ENCODE measurements at regions not wholly inside any gene's neighbourhood (a gene's known extent, or its start where the extent isn't known, plus 50 kb on each side); places are given as distances from the start of the nearest gene placed in this dataset.

- DNase-seq (ENCODE audit: low read depth) = no peak
- H3K4me3 ChIP-seq (ENCODE audit: low read depth, low read length) = no peak overlapping the region
- TF ChIP-seq, protein P1, sequence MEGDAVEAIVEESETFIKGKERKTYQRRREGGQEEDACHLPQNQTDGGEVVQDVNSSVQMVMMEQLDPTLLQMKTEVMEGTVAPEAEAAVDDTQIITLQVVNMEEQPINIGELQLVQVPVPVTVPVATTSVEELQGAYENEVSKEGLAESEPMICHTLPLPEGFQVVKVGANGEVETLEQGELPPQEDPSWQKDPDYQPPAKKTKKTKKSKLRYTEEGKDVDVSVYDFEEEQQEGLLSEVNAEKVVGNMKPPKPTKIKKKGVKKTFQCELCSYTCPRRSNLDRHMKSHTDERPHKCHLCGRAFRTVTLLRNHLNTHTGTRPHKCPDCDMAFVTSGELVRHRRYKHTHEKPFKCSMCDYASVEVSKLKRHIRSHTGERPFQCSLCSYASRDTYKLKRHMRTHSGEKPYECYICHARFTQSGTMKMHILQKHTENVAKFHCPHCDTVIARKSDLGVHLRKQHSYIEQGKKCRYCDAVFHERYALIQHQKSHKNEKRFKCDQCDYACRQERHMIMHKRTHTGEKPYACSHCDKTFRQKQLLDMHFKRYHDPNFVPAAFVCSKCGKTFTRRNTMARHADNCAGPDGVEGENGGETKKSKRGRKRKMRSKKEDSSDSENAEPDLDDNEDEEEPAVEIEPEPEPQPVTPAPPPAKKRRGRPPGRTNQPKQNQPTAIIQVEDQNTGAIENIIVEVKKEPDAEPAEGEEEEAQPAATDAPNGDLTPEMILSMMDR (IDR thresholded peaks at IDR 0.05; ENCODE audit: insufficient read depth, low read depth, low read length) = no peak
Measured at GRCh38 chr12:13503094-13503835, 306.7 kb downstream of the EMP1 start.

DNA sequence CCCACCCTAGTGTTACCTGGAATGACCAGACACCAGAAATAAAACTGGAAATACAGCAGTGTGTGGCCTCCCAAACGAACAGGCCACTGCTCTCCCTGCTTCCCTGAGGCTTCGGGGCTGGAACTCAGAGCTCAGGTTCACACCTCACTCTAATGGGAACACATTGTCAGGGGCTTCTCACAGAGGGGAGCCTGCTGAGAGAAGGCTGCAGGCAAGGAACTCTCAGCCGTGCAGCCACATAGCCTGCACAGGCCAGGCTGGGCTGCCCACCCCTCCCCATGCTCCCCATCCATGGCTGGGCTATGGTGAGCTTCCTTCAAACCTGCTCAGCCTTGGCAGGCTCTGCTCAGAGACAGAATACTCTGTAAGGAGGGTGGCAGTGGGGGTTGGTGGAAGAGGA, 302.5 kb downstream of the EMP1 start:
- TF ChIP-seq, protein P1 (IDR thresholded peaks at IDR 0.05; ENCODE audit: insufficient read depth, low read depth, low read length) = no peak
- no peak overlapping the region for H3K4me3 ChIP-seq (ENCODE audit: low read depth, low read length)
- no peak for DNase-seq (ENCODE audit: low read depth)

DNA sequence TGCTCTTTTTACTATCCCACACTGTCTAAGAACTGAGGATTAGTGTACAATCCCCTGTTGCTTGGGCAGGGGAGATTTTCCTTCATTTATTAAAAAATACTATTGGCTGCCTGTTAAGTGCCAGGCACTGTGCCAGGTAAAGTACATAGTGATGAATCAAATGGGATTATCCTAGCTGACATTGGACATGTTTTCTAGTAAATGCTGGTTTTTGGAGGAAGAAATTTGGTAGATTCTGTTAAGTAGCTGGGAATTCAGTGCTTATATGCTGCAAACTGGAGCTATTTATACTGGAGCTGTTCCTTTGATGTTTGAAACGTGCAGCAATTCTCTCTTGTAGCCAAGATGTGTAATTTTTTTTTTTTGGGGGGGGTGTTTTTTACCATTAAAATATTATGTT, 299.6 kb downstream of the EMP1 start:
- no peak for DNase-seq (ENCODE audit: low read depth)
- TF ChIP-seq, protein P1 (IDR thresholded peaks at IDR 0.05; ENCODE audit: insufficient read depth, low read depth, low read length) = no peak
- H3K4me3 ChIP-seq (ENCODE audit: low read depth, low read length) = no peak overlapping the region

DNA sequence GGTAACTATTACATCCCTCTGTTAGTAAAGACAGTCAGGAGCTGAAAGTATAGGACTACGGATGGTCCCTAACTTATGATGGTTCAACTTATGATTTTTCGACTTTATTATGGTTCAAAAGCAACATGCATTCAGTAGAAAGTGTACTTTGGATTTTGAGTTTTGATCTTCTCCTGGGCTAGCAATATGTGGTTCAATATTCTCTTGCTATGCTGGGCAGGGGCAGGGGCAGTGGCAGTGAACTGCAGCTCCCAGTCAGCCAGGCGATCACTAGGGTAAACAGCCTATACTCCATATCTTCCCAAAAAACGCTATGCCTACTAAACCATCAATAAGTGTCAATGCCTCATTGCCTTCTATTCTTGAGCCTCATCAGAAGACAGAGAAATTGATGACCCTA, 292.7 kb downstream of the EMP1 start:
- DNase-seq (ENCODE audit: low read depth) = no peak
- TF ChIP-seq, protein P1 (IDR thresholded peaks at IDR 0.05; ENCODE audit: insufficient read depth, low read depth, low read length) = no peak
- no peak overlapping the region for H3K4me3 ChIP-seq (ENCODE audit: low read depth, low read length)

GRCh38 chr12:13487326-13487725, 290.8 kb downstream of the EMP1 start:
- H3K4me3 ChIP-seq (ENCODE audit: low read depth, low read length) = no peak overlapping the region
- no peak for DNase-seq (ENCODE audit: low read depth)
- TF ChIP-seq, protein P1 (IDR thresholded peaks at IDR 0.05; ENCODE audit: insufficient read depth, low read depth, low read length) = no peak

GRCh38 chr12:13486794-13487193, 290.3 kb downstream of the EMP1 start:
- DNase-seq (ENCODE audit: low read depth) = no peak
- H3K4me3 ChIP-seq (ENCODE audit: low read depth, low read length) = no peak overlapping the region

More at GRCh38 chr12:13486794-13487193, 290.3 kb downstream of the EMP1 start:
- TF ChIP-seq, protein P1 (IDR thresholded peaks at IDR 0.05; ENCODE audit: insufficient read depth, low read depth, low read length) = no peak
